GM03348 (cell line): ENCODE measurements at regions not wholly inside any gene's neighbourhood (a gene's known extent, or its start where the extent isn't known, plus 50 kb on each side); places are given as distances from the start of the nearest gene placed in this dataset.
"Not testable (repeated sequence)": the region's sequence is repeated elsewhere in the genome, so short reads cannot be mapped to it uniquely, and the experiment has no call there.

Source experiments
- DNase-seq: peaks from one replicate; pipeline ENCODE4 v3.0.0; 2012; ENCODE audit warnings: low spot score

DNA sequence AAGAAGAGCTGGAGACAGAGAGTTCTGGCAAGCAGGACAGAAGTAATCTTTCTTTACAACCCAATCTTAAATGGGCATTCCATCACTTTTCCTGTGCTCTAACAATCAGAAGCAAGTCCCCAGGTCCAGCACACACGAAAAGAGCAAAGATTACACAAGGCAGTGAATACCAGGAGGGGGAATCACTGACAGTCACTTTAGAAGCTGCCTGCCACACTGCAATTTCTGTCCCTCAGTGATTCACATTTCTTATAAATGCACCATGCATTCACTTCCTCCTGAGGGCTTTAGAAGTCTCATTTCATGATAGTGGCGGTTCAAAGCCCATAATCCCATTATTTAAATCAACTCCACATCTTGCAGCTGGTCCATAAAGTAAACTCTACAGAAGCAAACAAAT is 362.5 kb downstream of the POM121L12 start:
- no peak for DNase-seq

GRCh38 chr7:53398566-53398965 is 363.1 kb downstream of the POM121L12 start:
- DNase-seq, result no peak

GRCh38 chr7:53413021-53413420 is 377.6 kb downstream of the POM121L12 start:
- DNase-seq, result no peak

DNA sequence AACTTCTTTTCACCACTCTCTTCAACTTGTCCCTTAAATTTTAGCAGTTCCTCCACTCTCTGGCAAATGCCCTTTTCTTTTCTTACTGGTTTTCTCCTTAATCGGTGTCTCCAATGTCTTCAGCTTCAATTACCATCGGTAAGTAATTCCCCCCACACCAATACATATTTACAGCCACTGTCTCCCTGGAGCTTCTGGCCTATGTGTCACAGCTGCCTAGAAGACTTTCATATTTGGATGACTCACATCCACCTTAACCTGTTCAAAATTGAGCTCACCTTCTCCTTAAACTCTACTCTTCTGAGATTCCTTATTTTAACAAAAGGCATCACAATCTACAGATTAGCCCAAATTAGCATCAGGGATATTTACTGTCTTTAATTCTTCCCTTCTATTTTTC is 380.4 kb downstream of the POM121L12 start:
- DNase-seq, result no peak

DNA sequence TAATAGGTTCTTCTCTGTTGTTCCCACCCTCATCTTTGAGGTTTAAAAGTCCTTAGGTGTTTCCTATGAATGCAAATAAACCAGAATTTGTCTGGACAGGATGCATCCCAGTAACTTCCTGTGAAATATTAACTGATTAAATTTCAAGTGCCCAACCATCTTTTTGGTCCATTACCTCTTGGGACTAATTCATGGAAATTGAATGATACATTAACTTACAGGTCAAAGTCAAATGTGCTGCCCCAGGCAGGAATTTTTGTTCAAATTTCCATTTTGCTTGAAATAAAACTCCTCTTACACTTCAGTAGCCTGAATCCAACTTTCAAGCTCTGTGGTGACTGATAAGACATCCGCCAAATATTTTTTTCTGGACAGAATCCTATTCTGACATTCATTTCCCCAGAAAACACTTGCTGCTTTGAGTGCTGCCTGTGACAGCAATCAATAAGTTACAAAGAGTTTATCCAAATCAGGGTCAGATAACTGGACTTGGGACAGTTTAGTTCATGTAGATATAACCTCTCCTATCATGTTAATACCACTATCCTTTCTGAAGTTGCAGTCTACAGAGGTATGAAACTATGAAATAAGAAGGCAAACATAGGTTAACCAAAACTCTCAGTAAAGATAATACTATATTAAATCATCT is 383.5 kb downstream of the POM121L12 start:
- DNase-seq, result no peak

DNA sequence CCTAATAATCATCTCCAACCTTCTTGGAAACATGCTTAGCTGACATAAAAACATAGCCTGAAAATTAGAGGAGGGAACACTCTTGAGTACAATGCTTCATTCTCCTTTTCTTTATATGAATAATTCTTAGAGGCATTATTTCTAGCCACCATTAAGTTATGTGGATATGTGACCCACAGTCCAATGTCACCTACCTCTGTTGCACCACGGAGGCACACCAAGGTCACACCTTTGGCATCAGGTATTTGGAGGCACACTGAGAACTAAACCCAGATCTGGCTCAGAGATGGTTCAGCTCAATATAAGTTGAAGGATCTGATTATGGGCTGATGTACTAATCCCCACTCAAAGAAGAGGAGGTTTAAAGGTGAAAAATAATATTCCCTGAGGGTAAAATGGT is 385.1 kb downstream of the POM121L12 start:
- no peak for DNase-seq

DNA sequence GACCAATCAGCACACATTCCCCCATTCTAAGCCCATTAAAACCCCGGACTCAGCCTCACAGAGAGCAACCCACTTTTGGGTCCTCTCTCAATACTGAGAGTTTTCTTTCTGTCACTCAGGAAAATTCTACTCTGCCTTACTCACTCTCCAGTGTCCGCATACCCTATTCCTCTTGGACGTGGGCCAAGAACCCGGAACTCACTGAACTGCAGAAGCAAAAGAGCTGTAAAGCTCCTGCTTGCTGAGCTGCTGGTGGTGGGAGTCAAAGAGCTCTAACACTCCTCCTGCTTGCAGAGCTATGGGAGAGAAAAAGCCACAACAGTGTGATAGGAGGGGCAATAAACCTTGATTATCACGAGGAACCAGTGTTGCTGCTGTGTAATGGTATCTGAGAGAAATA is 386.9 kb downstream of the POM121L12 start:
- no peak for DNase-seq

DNA sequence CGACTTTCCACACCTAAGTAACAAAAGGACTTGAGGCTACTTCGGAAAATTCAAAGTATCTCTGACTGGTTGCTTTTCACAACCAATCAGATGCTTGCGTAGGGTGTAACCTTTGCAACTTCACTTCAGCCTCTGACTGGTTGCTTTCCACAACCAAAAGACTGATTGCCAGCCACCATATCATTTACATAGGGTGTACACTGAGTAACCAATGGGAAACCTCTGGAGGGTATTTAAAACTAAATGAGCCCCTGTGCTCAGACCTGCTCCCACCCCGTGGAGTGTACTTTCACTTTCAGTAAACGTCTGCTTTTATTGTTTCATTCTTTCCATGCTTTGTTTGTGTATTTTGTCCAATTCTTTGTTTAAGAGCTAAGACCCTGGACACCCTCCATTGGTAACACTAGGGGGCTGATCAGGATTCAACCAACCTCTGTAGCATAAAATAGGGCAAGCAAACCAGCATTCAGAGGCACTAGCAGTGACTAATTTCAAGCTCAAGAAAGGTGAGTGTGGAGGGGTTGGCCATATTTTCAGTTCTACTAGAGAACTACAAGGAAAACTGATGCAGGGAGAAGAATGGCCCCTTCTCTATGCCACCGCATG is 390.8 kb downstream of the POM121L12 start:
- no peak for DNase-seq

GRCh38 chr7:53428045-53428444 is 392.6 kb downstream of the POM121L12 start:
- no peak for DNase-seq

DNA sequence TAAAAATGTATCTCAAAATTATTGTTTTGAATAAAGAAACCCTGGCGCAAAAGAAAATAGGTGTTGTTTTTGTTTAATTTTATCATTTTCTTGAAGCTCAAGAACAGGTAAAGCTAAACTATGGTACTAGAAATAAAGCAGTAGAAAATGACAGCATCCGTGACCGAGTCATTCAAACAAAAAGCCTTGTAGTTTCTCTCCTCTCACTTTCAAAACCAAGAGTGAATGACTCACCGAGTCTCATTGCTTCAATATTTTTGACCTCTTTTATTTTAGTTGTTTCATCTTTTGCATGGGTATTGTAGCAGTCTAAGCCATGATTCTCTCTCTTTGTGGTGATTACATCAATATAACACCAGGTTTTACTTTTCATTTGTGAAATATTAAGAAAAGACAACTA is 396.5 kb downstream of the POM121L12 start:
- no peak for DNase-seq

DNA sequence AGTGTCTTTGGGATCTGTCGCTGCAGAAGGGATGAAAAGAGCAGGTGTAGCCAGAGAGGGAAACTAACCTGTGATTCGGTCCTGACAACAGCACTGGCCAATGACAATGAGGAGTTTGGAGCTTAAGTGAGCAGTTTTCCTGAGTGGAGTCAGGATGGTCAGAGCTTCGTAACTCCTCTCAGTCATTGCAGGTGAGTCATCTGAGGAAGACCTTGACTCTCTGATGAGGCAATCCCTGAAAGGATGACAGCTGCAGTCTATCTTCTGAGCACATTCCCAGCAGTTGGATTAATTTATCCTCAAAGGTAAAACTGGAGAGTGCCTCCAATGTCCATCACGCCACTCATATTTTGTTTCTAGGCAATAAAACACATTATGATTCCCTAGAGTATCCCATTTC is 401.9 kb downstream of the POM121L12 start:
- no peak for DNase-seq

DNA sequence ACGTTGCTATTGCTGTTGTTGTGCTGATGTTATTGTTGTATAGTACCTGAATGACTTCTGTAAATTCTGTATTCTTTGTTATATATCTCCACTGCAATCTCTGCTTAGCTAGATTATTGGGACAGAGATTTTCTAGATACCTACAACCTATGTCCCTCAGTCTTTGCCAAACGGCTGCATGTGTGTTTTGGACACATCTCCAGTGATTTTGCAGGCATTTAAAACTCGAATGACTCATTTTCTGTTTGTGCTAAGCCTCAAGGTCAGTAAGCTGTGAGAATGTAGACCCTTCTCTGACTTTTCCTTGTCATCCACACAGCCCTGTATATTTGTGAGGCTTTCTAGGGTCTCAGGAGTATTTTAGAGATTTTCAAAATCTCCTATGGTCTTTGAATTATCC is 410.7 kb downstream of the POM121L12 start:
- no peak for DNase-seq

- no peak for DNase-seq
Observed at GRCh38 chr7:53458636-53459035, 423.2 kb downstream of the POM121L12 start.

- no peak for DNase-seq
Observed at GRCh38 chr7:53466371-53466770, 430.9 kb downstream of the POM121L12 start.

GRCh38 chr7:53470336-53470970 is 435.0 kb downstream of the POM121L12 start:
- no peak for DNase-seq

DNA sequence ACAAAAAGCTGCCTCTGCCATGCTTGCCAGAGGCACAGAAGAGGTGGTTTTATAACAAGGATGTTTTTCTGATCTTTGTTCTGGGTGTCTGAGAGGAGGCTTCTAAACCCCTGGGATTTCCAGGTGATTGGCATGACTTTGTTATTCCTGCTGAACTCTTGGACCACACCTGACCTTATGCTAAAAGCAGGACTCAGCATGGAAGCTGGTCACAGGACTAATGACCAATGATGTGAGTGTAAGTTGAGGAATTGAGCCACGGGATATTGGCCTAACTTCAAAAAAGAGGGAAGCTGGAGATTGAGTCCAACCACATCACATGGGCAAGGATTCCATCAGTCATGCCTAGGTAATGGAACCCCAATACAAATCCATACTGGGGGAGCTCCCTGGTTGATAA is 437.9 kb downstream of the POM121L12 start:
- DNase-seq, result no peak

DNA sequence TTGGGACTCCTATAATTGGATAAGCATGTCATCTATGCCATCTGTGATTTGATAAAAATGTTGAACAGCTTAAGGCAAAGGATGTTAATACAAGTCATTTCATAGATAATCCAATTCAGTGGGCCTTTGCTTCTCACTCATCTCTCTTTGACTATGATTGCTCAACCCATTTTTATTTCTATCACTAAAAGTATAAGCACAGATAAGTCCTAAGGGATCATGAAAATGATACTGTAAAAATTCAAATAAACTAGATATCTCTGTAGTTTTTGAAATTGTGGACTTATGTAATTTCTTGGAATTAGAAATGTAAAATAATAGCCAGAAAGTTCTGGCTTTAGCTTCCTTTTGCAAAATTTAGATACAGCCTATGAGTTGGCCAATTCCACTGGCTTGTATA is 440.3 kb downstream of the POM121L12 start:
- DNase-seq, result no peak

GRCh38 chr7:53476566-53476965 is 441.1 kb downstream of the POM121L12 start:
- DNase-seq, result no peak

GRCh38 chr7:53485354-53485753 is 449.9 kb downstream of the POM121L12 start:
- no peak for DNase-seq

DNA sequence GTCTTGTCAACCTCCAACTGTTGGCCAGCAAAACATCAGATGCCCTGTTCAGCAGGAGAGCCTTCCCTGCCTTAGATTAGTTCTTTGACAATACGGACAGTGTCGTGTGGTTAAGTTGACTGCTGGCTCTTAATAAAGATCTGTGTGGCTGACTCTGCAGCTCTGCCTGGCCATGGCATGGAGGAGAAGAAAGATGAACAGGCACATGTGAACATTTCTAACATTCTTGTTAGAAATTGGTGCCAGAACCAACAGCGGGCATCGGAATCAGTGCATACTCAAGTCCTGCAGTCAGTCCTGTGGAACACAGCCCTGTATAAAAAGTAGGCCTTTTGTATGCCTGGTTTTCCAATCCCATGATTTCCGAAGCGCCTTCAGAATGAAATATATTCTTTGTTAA is 455.6 kb downstream of the POM121L12 start:
- DNase-seq, result no peak

DNA sequence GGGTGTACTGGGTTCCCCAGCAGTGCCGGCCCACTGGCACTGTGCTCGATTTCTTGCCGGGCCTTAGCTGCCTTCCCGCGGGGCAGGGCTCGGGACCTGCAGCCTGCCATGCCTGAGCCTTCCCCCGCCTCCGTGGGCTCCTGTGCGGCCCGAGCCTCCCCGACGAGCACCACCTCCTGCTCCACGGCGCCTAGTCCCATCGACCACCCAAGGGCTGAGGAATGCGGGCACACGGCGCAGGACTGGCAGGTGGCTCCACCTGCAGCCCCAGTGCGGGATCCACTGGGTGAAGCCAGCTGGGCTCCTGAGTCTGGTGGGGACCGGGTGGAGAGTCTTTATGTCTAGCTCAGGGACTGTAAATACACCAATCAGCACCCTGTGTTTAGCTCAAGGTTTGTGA is 459.7 kb downstream of the POM121L12 start:
- not testable (repeated sequence) for DNase-seq

DNA sequence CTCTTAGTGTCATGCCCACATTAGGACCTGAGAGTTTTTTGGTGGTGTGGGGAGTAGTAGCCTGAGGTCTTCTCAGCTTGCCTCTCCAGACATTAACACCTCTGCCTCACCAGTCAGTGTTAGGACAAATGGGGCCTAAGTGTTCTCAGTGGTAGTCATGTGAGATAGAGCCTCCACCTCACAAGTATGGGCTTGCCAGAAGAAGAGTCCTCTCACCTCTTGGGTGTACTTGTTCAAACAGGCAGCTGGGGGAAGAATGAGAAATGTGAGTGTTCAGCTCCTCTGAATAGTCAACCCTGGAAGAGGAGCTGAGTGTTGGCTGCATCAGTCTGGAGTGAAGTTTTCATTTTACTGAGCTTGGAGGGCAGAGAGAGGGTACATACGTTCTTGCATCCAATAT is 464.6 kb downstream of the POM121L12 start:
- no peak for DNase-seq

GRCh38 chr7:53504914-53505313 is 469.5 kb downstream of the POM121L12 start:
- no peak for DNase-seq

GRCh38 chr7:53518319-53518718 is 482.9 kb downstream of the POM121L12 start:
- DNase-seq, result no peak
